Fibroblast of lung (primary cell): ENCODE measurements at regions not wholly inside any gene's neighbourhood (a gene's known extent, or its start where the extent isn't known, plus 50 kb on each side); places are given as distances from the start of the nearest gene placed in this dataset.

ENCODE experiments used
- DNase-seq, 2 donors: peaks; one replicate each; pipeline versions ENCODE4 v3.0.0 to v3.0.0-alpha.2; 2010; ENCODE audit warnings: low read depth in 2 of 2
- H2AFZ ChIP-seq: 2 replicates; pipeline ENCODE4 v1.5.1; 2012; ENCODE audit warnings: low read length, control low read depth, inconsistent platforms
- H3K27ac ChIP-seq: 2 replicates; pipeline ENCODE4 v1.5.1; 2011; ENCODE audit warnings: low read length, control low read depth; ENCODE audit not compliant: insufficient read depth
- H3K27me3 ChIP-seq: 2 replicates; pipeline ENCODE4 v1.5.1; 2011; ENCODE audit warnings: mild to moderate bottlenecking, low read length; ENCODE audit not compliant: control insufficient read depth, insufficient read depth
- H3K36me3 ChIP-seq: 2 replicates; pipeline ENCODE4 v1.5.1; 2011; ENCODE audit warnings: low read length; ENCODE audit not compliant: control insufficient read depth, insufficient read depth
- H3K4me1 ChIP-seq: 2 replicates; pipeline ENCODE4 v1.5.1; 2011; ENCODE audit warnings: low read length; ENCODE audit not compliant: control insufficient read depth, insufficient read depth; ENCODE audit errors: extremely low read depth
- H3K4me2 ChIP-seq: 2 replicates; pipeline ENCODE4 v1.5.1; 2011; ENCODE audit warnings: low read length, control low read depth; ENCODE audit not compliant: insufficient read depth; ENCODE audit errors: extremely low read depth
- H3K4me3 ChIP-seq, 4 experiments: fragments of 200-600 bp in 1 of 4; sonication (generic) in 1 of 4; replicated peaks in 1 of 4; 2 replicates each; pipeline ENCODE4 v1.5.1; 2011 to 2016; ENCODE audit warnings: low read length in 4 of 4, low read depth in 3 of 4, mild to moderate bottlenecking in 3 of 4, control low read depth in 2 of 4, inconsistent platforms in 1 of 4, mixed read lengths in 1 of 4; ENCODE audit not compliant: insufficient read depth in 1 of 4; ENCODE audit errors: control extremely low read depth in 1 of 4
- H3K79me2 ChIP-seq: 2 replicates; pipeline ENCODE4 v1.5.1; 2012; ENCODE audit warnings: mild to moderate bottlenecking, low read length, inconsistent platforms; ENCODE audit not compliant: control insufficient read depth, insufficient read depth
- H3K9ac ChIP-seq: 2 replicates; pipeline ENCODE4 v1.5.1; 2011; ENCODE audit warnings: mild to moderate bottlenecking, low read length, control low read depth; ENCODE audit not compliant: insufficient read depth
- H3K9me3 ChIP-seq: 2 replicates; pipeline ENCODE4 v1.5.1; 2012; ENCODE audit warnings: low read depth, low read length; ENCODE audit not compliant: control insufficient read depth, insufficient read depth
- H4K20me1 ChIP-seq: 2 replicates; pipeline ENCODE4 v1.5.1; 2011; ENCODE audit warnings: low read length; ENCODE audit not compliant: control insufficient read depth, insufficient read depth; ENCODE audit errors: extremely low read depth
- EZH2 ChIP-seq: IDR thresholded peaks from 2 replicates; pipeline ENCODE4 v1.5.1; 2012; ENCODE audit warnings: low read length, control low read depth, mild to moderate bottlenecking; ENCODE audit errors: missing control alignments
- TF ChIP-seq, protein P1 (sequence below), 2 donors: IDR thresholded peaks in 1 of 2; conservative IDR thresholded peaks in 1 of 2; 1 replicate in 1 of 2; 2 replicates in 1 of 2; pipeline ENCODE4 v1.5.1; 2011 to 2012; ENCODE audit warnings: low read length in 2 of 2, control low read depth in 1 of 2, inconsistent platforms in 1 of 2, low read depth in 1 of 2, mild to moderate bottlenecking in 1 of 2

DNA sequence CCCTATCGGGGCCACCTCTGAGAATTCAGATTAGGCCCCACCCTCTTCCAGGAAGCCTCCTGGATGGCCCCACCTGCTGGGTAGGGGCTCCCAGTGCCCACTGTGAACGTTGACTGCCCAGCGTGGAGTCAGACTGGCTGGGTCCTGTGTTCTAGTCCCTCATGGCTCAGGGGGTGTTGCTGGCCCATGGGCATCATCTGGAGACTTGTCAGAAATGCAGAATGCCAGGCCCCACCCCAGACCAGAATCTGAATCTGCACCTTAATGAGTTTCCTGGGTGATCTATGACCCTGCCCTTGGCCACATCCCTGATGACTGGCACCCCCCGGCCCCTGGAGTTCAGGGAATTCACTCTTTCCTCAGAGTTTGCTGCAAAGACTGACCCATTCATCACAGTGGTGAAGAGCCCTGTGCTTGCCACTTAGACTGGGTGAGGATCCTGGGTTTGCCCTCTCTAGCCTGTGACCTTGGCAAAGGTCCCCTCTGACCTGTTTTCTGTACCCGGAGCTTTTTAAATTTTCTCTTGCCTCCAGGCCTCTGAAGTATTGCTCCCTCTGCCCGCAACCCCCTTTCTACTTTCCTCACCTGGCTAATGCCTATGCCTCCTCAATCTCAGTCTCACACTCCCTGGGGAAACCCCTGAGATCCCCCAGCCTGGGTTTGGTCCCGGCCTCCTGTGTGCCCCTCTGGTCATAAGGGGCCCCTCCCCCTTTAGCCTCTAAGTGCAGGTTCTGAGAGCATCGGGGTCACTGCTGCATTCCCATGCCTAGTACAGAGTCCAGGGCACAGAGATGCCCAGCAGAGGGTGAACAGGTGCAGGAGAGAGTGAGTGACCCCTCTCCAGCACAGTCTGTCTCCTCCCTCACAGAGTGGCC lies 184.2 kb downstream of the MATN1 start:
- TF ChIP-seq EZH2 = no peak
- TF ChIP-seq, protein P1, sequence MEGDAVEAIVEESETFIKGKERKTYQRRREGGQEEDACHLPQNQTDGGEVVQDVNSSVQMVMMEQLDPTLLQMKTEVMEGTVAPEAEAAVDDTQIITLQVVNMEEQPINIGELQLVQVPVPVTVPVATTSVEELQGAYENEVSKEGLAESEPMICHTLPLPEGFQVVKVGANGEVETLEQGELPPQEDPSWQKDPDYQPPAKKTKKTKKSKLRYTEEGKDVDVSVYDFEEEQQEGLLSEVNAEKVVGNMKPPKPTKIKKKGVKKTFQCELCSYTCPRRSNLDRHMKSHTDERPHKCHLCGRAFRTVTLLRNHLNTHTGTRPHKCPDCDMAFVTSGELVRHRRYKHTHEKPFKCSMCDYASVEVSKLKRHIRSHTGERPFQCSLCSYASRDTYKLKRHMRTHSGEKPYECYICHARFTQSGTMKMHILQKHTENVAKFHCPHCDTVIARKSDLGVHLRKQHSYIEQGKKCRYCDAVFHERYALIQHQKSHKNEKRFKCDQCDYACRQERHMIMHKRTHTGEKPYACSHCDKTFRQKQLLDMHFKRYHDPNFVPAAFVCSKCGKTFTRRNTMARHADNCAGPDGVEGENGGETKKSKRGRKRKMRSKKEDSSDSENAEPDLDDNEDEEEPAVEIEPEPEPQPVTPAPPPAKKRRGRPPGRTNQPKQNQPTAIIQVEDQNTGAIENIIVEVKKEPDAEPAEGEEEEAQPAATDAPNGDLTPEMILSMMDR (conservative IDR thresholded peaks at IDR 0.05 in 1 of 2, IDR thresholded peaks at IDR 0.05 in 1 of 2; ENCODE audit: low read depth in 1 of 2, low read length in 2 of 2) = no peak
- Histone ChIP-seq H3K4me2 (no peak overlapping the region), H3K4me3 (no peak overlapping the region), H4K20me1 (no peaks in the 10 kb centered on the region), H3K4me1 (no peaks in the 10 kb centered on the region), H3K9me3 (no peaks in the 10 kb centered on the region), H2AFZ (no peak overlapping the region), H3K36me3 (no peaks in the 10 kb centered on the region), H3K9ac (no peak overlapping the region), H3K27ac (no peak overlapping the region), H3K27me3 (no peaks in the 10 kb centered on the region), H3K79me2 (no peaks in the 10 kb centered on the region)
- DNase-seq = no peak

DNA sequence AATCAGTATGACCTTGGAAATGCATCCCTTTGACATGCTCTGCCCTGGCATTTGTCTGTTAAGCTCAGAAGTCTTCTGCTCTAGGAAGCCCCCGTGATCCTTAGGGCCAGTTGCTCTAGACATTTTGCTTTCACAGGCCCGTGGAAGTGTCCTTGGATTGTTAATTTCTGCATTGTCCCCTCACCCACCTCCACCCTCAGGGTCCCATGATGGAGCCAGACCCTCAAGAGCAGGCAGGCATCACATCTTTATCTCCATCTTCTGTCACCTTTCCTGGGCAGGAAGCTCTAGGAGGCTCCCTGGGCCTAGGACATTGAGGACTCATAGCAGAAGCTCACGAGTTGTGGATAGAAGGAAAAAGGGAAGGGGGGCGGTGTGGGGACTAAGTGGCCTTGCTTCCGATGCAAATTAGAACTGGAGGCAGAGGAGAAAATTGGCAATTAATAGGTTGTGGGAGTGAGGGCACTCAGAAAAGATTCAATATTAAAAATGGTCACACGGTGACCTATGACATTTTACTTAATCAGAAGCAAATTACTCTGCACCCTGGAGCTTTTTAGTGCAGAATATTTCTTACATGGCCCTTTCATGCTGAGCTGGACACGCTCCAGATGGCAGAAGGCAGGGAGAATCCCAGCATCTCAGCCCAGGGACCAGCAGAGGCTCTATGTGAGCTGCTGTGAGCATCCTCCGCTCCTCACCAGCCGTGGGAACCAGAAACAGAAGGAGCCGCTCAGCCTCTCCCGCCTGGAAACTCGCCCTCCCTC lies 185.0 kb downstream of the MATN1 start:
- Histone ChIP-seq H3K36me3 (no peaks in the 10 kb centered on the region), H3K4me1 (no peaks in the 10 kb centered on the region), H3K27me3 (no peaks in the 10 kb centered on the region), H2AFZ (no peak overlapping the region), H3K4me2 (no peak overlapping the region), H3K9me3 (no peaks in the 10 kb centered on the region), H3K27ac (no peak overlapping the region), H3K4me3 (no peak overlapping the region), H3K9ac (no peak overlapping the region), H3K79me2 (no peaks in the 10 kb centered on the region), H4K20me1 (no peaks in the 10 kb centered on the region)
- TF ChIP-seq EZH2 = no peak
- no peak for DNase-seq

DNA sequence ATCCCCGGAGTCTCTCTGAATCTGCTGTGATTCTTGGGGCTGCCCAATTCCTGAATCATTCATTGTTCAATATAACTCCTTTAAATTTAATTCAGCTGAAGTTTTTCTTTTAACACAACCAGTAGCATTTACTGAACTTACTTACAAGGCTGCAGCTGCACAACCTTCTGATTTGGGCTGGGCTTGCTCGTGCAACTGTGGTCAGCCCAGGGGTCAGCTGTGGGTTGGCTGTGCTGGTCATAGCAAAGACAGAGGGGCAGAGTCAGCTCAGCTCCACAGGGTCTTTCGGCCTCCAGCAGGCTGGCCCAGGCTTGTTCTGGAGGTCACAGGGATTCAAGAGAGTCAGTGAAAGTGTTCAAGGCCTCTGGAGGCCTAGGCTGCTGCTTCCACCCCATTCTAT lies 186.1 kb downstream of the MATN1 start:
- no peaks in the 10 kb centered on the region for H3K36me3 ChIP-seq
- no peak overlapping the region for H3K4me3 ChIP-seq
- H3K4me1 ChIP-seq = no peaks in the 10 kb centered on the region
- H3K27me3 ChIP-seq = no peaks in the 10 kb centered on the region
- DNase-seq = no peak
- H3K9me3 ChIP-seq = no peaks in the 10 kb centered on the region
- no peak overlapping the region for H3K9ac ChIP-seq
- TF ChIP-seq, protein P1 (conservative IDR thresholded peaks at IDR 0.05 in 1 of 2, IDR thresholded peaks at IDR 0.05 in 1 of 2; ENCODE audit: low read depth in 1 of 2, low read length in 2 of 2) = no peak
- no peak for TF ChIP-seq EZH2
- H3K79me2 ChIP-seq = no peaks in the 10 kb centered on the region
- no peaks in the 10 kb centered on the region for H4K20me1 ChIP-seq
- no peak overlapping the region for H2AFZ ChIP-seq
- no peak overlapping the region for H3K27ac ChIP-seq
- H3K4me2 ChIP-seq = no peak overlapping the region
